ENCODE measurements at regions not wholly inside any gene's neighbourhood (a gene's known extent, or its start where the extent isn't known, plus 50 kb on each side); places are given as distances from the start of the nearest gene placed in this dataset.
A peak's percentile ranks its signal among the peaks of the same experiment; 100 is the strongest.

DNA sequence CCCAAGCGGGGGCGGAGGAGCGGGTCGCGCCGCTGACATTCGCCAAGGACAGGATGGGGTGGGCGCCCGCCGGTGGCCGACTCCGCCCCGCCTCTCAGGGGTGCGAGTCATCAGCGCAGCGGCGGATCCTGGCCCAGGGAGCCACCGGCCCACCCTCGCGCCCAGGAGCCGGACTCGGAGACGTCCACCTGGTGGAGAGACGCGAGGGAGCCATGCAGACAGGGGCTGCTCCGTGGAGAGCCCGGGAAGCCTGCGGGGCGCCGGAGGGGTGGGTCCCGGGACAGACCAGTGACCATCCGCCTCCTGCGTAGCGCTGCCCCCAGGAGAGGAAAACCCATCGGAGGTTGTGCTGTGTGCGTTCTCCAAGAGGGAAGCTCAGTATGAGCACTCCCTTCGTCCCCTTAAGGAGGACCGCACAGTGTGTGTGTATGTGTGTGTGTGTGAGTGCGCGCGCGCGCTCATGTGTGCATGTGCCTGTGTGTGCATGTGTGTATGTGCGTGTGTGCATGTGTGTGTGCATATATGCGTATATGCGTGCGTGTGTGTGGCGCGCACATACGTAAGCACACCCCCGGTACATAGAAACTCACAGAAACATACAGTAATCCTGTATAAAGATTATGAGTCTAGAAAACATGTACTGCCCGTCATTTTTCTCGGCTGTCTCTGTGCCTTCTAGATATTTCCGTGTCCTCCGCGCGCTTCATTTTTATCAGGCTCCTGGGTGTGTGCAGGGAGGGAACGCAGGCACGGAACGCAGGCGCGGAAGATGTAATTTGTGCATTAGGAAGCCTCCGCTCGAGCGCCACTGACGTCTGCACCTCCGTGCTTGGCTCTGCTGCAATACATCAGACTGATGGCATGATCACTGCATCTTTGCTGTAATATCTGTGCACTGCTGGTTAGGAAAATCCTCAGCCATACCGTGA lies 158.9 kb downstream of the TBXT start:
- H3K4me3 ChIP-seq (ENCODE audit: low read length), result peak overlapping the region; percentile 62
- peaks cover 20% of the 10 kb centered on the region for H3K4me1 ChIP-seq (ENCODE audit: control insufficient read depth, low read depth, low read length)
- H3K27ac ChIP-seq (ENCODE audit: low read length), result no peak overlapping the region
- H3K27me3 ChIP-seq (ENCODE audit: control insufficient read depth, insufficient read depth, low read length), result peaks cover 78% of the 10 kb centered on the region
- H3K9ac ChIP-seq (ENCODE audit: low read length), result no peak overlapping the region
- no peaks in the 10 kb centered on the region for H3K36me3 ChIP-seq (ENCODE audit: control insufficient read depth, low read depth, low read length)
- no peaks in the 10 kb centered on the region for H3K9me3 ChIP-seq (ENCODE audit: control insufficient read depth, low read depth, low read length)

DNA sequence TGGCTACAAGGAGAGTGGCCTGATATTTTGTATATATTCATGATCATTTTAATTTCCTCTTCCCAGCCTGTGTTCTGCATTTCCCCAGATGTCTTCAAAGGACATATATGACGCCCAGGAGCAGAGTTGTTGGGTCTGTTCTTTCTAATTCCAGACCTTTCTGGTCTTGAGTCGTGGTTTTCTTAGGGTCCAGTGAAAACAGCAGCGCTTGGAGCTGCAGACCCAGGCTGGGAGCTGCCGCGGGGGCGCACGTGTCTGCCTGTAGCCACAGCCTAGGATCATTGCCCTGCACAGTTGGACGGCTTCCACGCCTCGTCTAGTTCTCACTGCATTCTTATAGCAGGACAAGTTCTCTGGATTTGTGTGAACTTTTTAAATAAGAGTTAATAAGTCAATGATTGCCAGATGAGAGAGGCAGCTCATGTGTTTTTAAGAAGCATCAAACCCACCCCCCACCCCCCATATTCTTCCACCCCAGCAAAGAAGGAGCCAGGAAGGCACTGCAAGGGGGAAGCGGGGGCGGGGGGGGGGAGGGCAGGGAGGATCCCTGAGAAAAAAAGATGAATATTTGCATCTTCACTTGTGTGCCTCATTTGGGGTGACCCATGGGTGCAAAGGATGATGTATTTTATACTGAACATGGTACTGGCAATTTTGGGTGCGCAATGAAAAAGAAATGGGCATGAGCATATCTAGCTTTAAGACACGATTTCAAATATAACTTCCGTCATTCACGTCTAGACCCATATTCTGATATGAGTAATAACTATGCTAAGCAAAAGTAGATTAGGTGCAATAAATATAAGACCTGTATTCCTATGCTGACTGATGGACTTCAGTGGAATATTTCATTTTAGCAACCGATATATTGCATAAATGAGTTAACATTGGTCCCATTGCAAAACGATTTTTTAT lies 160.0 kb downstream of the TBXT start:
- Histone ChIP-seq H3K9me3 (ENCODE audit: control insufficient read depth, low read depth, low read length) (no peaks in the 10 kb centered on the region), H3K27me3 (ENCODE audit: control insufficient read depth, insufficient read depth, low read length) (peaks cover 85% of the 10 kb centered on the region), H3K4me3 (ENCODE audit: low read length) (peak overlapping the region; percentile 62), H3K9ac (ENCODE audit: low read length) (no peak overlapping the region), H3K4me1 (ENCODE audit: control insufficient read depth, low read depth, low read length) (peaks cover 27% of the 10 kb centered on the region), H3K27ac (ENCODE audit: low read length) (no peak overlapping the region), H3K36me3 (ENCODE audit: control insufficient read depth, low read depth, low read length) (no peaks in the 10 kb centered on the region)

DNA sequence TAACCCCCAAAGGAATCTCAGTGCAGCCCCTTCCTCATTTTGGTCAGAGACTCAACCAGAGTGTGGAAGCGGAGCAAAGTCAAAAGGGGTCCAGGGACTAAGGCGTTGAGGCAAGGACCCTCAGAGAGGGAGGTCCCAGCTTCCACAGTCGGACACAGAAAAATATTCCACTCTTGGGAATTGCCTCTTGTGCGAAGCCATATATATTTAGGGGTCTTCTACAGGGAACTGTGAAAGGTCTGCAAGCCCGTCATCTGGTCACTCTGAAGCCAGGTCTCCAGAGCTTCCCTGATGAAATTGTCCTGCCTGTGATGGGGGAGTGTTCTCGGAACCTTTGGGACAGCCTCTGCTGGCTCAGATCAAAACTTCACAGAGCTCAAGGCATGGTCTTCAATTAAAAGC lies 160.8 kb downstream of the TBXT start:
- Histone ChIP-seq H3K27ac (ENCODE audit: low read length) (no peak overlapping the region), H3K36me3 (ENCODE audit: control insufficient read depth, low read depth, low read length) (no peaks in the 10 kb centered on the region), H3K9me3 (ENCODE audit: control insufficient read depth, low read depth, low read length) (no peaks in the 10 kb centered on the region), H3K27me3 (ENCODE audit: control insufficient read depth, insufficient read depth, low read length) (peaks cover 85% of the 10 kb centered on the region), H3K4me1 (ENCODE audit: control insufficient read depth, low read depth, low read length) (peaks cover 27% of the 10 kb centered on the region), H3K4me3 (ENCODE audit: low read length) (peak overlapping the region; percentile 31), H3K9ac (ENCODE audit: low read length) (no peak overlapping the region)

DNA sequence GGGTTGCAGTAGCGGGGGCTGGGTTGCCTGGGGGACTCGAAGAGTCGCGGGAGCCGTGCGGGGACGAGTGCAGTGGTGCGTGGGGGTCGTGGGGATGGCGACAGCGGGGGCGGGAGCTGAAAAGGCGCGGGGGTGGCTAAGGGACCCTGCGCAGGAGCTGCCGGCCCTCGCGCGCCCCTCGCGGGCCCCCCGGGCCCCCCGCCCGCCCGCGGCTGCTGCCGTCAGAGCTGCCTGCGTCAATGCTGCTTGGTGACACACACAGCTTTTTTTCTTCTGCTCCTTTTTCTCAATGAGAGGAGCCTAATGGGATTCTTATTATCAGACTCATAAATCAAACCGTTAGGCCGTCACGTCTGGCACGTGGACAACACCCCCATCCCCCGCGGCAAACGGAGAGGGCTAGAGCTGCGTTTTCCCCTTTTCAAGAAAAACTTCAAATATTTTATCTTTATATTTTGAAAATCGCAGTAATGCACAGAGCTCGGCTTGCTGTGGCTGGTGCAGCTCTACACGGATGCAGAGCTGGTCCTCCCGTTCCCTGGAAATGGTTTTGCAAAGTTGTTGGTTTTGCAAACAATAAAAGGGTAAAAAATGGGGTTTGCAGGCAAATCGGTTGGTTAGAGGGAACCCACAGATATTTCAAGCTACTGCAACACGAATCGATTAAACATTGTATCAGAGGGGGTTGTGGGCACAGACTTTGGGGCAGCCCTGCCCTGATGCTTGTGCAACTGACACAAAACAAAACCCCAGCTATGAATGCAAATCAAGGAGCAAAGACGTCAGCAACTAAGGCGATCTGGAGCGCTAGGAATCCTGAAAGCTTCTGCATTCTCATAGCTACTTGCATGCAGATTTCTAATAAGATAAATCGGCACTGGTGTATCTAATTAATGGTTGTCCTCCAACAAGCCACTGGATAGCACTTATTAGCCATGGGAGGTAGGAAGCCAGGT lies 161.4 kb downstream of the TBXT start:
- Histone ChIP-seq H3K9ac (ENCODE audit: low read length) (no peak overlapping the region), H3K9me3 (ENCODE audit: control insufficient read depth, low read depth, low read length) (no peaks in the 10 kb centered on the region), H3K27me3 (ENCODE audit: control insufficient read depth, insufficient read depth, low read length) (peaks cover 81% of the 10 kb centered on the region), H3K27ac (ENCODE audit: low read length) (no peak overlapping the region), H3K36me3 (ENCODE audit: control insufficient read depth, low read depth, low read length) (no peaks in the 10 kb centered on the region), H3K4me1 (ENCODE audit: control insufficient read depth, low read depth, low read length) (peaks cover 27% of the 10 kb centered on the region), H3K4me3 (ENCODE audit: low read length) (peak overlapping the region; percentile 31)

DNA sequence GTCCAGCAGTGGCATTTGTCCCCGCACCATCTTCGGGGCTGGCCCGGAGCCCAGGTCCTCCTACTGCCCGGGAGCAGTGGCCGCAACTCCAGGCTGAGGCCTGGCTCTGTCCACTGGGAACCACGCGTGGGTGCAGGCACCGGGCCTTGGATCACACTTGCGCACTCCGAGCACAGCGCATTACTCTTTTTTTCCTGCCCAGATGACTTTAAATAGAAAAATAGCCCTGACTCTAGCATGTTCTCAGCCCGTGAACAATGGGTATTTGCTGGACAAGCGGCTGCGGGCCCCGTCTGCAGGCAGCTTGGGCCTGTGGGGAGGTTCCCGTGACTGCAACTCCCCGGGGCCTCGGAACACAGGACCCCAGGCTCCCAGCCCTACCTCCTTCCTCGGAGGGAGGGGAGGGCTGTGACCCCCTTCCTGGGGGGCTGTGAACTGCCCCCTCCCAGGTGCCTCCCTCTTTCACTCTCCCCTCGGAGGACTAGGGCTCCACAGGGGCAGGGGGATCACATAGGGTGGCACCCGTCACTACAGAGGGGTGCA lies 162.2 kb downstream of the TBXT start:
- H3K27me3 ChIP-seq (ENCODE audit: control insufficient read depth, insufficient read depth, low read length), result peaks cover 74% of the 10 kb centered on the region
- H3K4me3 ChIP-seq (ENCODE audit: low read length), result peak overlapping the region; percentile 31
- H3K27ac ChIP-seq (ENCODE audit: low read length), result no peak overlapping the region

DNA sequence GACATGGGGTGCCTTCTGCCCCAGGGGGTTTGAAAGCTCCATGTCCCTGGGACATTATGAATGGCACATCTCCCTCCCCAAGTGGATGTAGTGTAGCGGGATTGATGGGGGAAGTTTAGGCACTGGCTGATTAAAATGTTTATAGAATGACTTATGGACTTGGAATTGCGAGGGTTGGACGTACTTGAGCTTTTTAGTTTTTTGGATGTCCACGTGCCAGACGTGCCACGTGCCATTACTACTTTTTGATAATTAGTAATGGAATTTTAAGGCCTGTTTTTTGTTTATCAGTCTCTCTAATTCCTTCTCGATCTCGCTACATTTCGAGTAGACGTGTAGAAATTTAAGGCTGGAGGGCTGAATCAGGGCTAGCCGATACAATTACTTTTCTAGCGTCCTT lies 162.8 kb downstream of the TBXT start:
- Histone ChIP-seq H3K27me3 (ENCODE audit: control insufficient read depth, insufficient read depth, low read length) (peaks cover 69% of the 10 kb centered on the region), H3K27ac (ENCODE audit: low read length) (no peak overlapping the region), H3K4me3 (ENCODE audit: low read length) (no peak overlapping the region), H3K9me3 (ENCODE audit: control insufficient read depth, low read depth, low read length) (no peaks in the 10 kb centered on the region), H3K9ac (ENCODE audit: low read length) (no peak overlapping the region), H3K4me1 (ENCODE audit: control insufficient read depth, low read depth, low read length) (peaks cover 27% of the 10 kb centered on the region), H3K36me3 (ENCODE audit: control insufficient read depth, low read depth, low read length) (no peaks in the 10 kb centered on the region)

More for the DNA sequence above, 162.2 kb downstream of the TBXT start:
- Histone ChIP-seq H3K9me3 (ENCODE audit: control insufficient read depth, low read depth, low read length) (no peaks in the 10 kb centered on the region), H3K36me3 (ENCODE audit: control insufficient read depth, low read depth, low read length) (no peaks in the 10 kb centered on the region), H3K4me1 (ENCODE audit: control insufficient read depth, low read depth, low read length) (peaks cover 27% of the 10 kb centered on the region), H3K9ac (ENCODE audit: low read length) (no peak overlapping the region)

DNA sequence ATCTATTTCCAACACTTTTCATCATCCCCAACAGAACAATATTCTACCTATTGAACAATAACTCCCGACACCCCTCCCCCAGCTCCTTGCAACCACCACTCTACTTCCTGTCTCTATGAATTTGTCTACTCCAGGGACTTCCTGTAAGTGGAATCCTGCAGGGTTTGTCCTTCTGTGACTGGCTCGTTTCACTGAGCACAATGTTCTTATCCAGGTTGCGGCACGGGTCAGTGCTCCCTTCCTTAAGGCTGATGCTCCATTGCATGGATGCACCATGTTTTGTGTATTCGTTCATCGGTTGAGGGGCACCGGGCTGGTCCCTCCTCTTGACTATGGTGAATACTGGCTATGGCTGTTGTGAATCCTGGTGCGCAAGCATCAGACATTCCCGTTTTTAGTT lies 163.2 kb downstream of the TBXT start:
- H3K27me3 ChIP-seq (ENCODE audit: control insufficient read depth, insufficient read depth, low read length), result peaks cover 64% of the 10 kb centered on the region
- no peaks in the 10 kb centered on the region for H3K36me3 ChIP-seq (ENCODE audit: control insufficient read depth, low read depth, low read length)
- no peaks in the 10 kb centered on the region for H3K9me3 ChIP-seq (ENCODE audit: control insufficient read depth, low read depth, low read length)
- no peak overlapping the region for H3K4me3 ChIP-seq (ENCODE audit: low read length)
- H3K9ac ChIP-seq (ENCODE audit: low read length), result no peak overlapping the region
- no peak overlapping the region for H3K27ac ChIP-seq (ENCODE audit: low read length)
- peaks cover 27% of the 10 kb centered on the region for H3K4me1 ChIP-seq (ENCODE audit: control insufficient read depth, low read depth, low read length)

DNA sequence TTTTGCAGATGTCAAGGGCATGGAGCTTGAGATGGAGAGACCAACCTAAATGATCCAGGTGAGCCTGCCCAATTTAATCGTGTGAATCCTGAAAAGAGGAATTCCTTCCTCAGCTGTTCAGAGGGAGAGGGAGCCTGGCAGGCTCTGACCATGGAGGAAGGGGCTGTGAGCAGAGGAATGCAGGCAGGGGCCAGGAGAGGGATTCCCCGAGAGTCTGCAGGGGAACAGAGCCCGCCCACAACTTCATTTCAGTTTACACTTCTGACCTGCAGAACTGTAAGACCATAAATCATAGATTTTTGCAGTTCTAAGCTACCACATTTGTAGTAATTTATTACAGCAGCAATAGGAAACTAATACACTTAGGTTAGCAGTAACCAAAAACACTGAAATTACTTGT lies 164.1 kb downstream of the TBXT start:
- Histone ChIP-seq H3K27me3 (ENCODE audit: control insufficient read depth, insufficient read depth, low read length) (peaks cover 55% of the 10 kb centered on the region), H3K4me3 (ENCODE audit: low read length) (no peak overlapping the region), H3K9ac (ENCODE audit: low read length) (no peak overlapping the region), H3K4me1 (ENCODE audit: control insufficient read depth, low read depth, low read length) (peaks cover 27% of the 10 kb centered on the region), H3K36me3 (ENCODE audit: control insufficient read depth, low read depth, low read length) (no peaks in the 10 kb centered on the region), H3K9me3 (ENCODE audit: control insufficient read depth, low read depth, low read length) (no peaks in the 10 kb centered on the region), H3K27ac (ENCODE audit: low read length) (no peak overlapping the region)

DNA sequence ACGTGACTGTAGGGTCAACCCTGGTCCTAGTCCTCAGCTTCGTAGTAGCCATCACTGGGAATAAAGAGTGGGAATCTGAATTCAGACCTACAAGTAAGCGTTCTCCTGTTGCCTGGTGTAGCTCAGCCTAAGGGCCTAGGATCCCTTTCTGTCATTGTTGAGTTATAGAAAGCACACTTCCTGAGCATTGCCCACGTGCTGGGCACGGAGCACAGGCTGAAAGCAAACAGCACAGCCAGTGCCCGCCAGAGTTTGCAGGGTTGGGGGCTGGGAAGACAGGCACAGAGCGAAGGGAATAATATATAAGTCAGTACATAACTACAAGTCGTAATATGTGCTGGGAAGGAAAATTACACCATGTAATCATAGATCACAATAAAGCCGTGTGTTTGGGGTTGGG lies 166.3 kb downstream of the TBXT start:
- Histone ChIP-seq H3K4me1 (ENCODE audit: control insufficient read depth, low read depth, low read length) (peaks cover 12% of the 10 kb centered on the region), H3K27ac (ENCODE audit: low read length) (no peak overlapping the region), H3K4me3 (ENCODE audit: low read length) (no peak overlapping the region), H3K36me3 (ENCODE audit: control insufficient read depth, low read depth, low read length) (no peaks in the 10 kb centered on the region), H3K9me3 (ENCODE audit: control insufficient read depth, low read depth, low read length) (no peaks in the 10 kb centered on the region), H3K9ac (ENCODE audit: low read length) (no peak overlapping the region), H3K27me3 (ENCODE audit: control insufficient read depth, insufficient read depth, low read length) (peaks cover 33% of the 10 kb centered on the region)

DNA sequence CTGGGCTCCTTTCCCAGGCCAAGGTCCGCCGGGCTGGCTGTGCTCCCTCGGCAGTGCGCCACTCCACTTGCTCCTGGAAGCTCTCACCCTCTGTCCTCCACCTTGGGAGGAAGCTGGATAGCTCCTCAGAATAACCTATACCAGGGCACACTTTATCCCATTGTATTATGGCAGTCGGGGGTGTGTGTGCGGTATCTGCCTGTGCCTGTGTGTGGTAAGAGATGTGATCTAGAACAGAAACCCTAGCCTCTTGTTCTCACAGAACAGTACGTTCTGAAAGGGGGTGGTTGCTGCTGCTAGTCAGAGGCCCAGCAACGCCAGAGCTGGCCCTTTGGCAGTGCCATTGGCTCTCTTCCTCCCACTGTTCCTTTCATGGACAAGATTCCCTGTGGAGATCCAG lies 168.4 kb downstream of the TBXT start:
- Histone ChIP-seq H3K36me3 (ENCODE audit: control insufficient read depth, low read depth, low read length) (no peaks in the 10 kb centered on the region), H3K9ac (ENCODE audit: low read length) (no peak overlapping the region), H3K9me3 (ENCODE audit: control insufficient read depth, low read depth, low read length) (no peaks in the 10 kb centered on the region), H3K27me3 (ENCODE audit: control insufficient read depth, insufficient read depth, low read length) (peaks cover 13% of the 10 kb centered on the region), H3K27ac (ENCODE audit: low read length) (no peak overlapping the region), H3K4me3 (ENCODE audit: low read length) (no peak overlapping the region), H3K4me1 (ENCODE audit: control insufficient read depth, low read depth, low read length) (peaks cover 9% of the 10 kb centered on the region)

Data from iPS-18a (cell line).